Heart left ventricle (tissue), 13 donors: ENCODE measurements at regions not wholly inside any gene's neighbourhood (a gene's known extent, or its start where the extent isn't known, plus 50 kb on each side); places are given as distances from the start of the nearest gene placed in this dataset.

Experiments used
- CTCF ChIP-seq, 12 donors: fragments of 200-600 bp; sonication (generic) in 4 of 12; IDR thresholded peaks; one replicate each; pipeline versions ENCODE4 v1.5.0 to v1.8.0; 2018 to 2022; ENCODE audit warnings: antibody characterized with exemption in 12 of 12, mild to moderate bottlenecking in 5 of 12
- POLR2A ChIP-seq, 2 donors: fragments of 450-650 bp; IDR thresholded peaks; one replicate each; pipeline ENCODE4 v1.6.1; 2017; ENCODE audit warnings: antibody characterized with exemption in 2 of 2, mild to moderate bottlenecking in 2 of 2, moderate library complexity in 2 of 2
- donor health status: ischemic (EF 13 %, LVEDD 7.1; RV severe dilation, severe dysfunction).
- donor health status: DM: no; HTN: yes; CAD: no.
- donor health status: DM: no; HTN: no; CAD: no.
- donor health status: ischemic (EF 25% LVEDD 6.9; RV normal size, moderate dysfunction).
- donor health status: ischemic (EF 25% LVEDD 5.7; RV mildly dilated, moderate dysfunction).
- donor health status: ischemic (EF 35%, LVEDD 5.7; RV mildly dilated, moderate dysfunction).
- donor health status: nonischemic (EF 11% LVEDD 7.7; RV severe dilation, severe dysfunction).
- donor health status: DM: yes; HTN: yes; CAD: no.
- donor health status: PGD.
- donor health status: ischemic (EF 29% LVEDD 5.4; RV normal size, mild dysfunction).
- donor health status: nonischemic (EF 23%, LVEDD 6.1; RV moderate dilation, normal function).

DNA sequence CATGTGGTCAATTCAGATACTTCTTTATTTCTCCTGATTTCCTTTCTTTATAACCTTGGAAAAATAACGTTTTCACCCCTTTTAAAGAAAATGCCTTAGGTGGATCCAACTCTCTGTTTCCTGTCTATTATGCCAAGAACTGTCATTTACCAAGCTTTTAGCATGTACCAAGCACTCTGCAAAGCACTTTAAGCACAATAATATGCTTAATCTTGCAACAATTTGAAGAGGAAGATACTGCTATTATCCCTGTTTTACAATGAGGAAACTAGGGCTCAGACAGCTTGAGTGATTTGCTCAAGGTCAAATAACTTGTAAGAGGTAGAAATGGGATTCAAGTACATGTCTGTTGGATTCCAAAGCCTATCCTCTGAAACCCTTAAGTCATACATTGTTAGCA lies 224.8 kb upstream of the IL12B start:
- TF ChIP-seq CTCF (IDR thresholded peaks at IDR 0.05) (no peak), POLR2A (IDR thresholded peaks at IDR 0.05) (no peak)
